ENCODE measurements at regions not wholly inside any gene's neighbourhood (a gene's known extent, or its start where the extent isn't known, plus 50 kb on each side); places are given as distances from the start of the nearest gene placed in this dataset.

- Histone ChIP-seq H3K4me3 (no peak overlapping the region), H3K9me3 (no peaks in the 10 kb centered on the region), H3K27me3 (no peaks in the 10 kb centered on the region), H3K4me1 (peaks cover 0 to 9% (median 4%) of the 10 kb centered on the region in 3 donors), H3K27ac (no peak overlapping the region), H3K36me3 (no peaks in the 10 kb centered on the region)
- intact Hi-C loops (cut with DNase I) = no loop called here
- DNase-seq (no peak), ATAC-seq (no peak), FAIRE-seq (no peak)
- TF ChIP-seq CTCF (IDR thresholded peaks at IDR 0.05) = no peak
- 93 to 94% methylated on average over 3 of the region's 3 CpGs for WGBS, 2 donors
These were observed 183.6 kb upstream of the CCND2 start for GRCh38 chr12:4089956-4090355.

- FAIRE-seq (no peak), DNase-seq (no peak), ATAC-seq (no peak)
- no peak for TF ChIP-seq CTCF (IDR thresholded peaks at IDR 0.05)
- Histone ChIP-seq H3K27me3 (no peaks in the 10 kb centered on the region), H3K4me3 (no peak overlapping the region), H3K36me3 (no peaks in the 10 kb centered on the region), H3K4me1 (peaks cover 0 to 9% (median 4%) of the 10 kb centered on the region in 3 donors), H3K27ac (no peak overlapping the region), H3K9me3 (no peaks in the 10 kb centered on the region)
- intact Hi-C loops (cut with DNase I) = no loop called here
- 90 to 97% methylated on average over 5 of the region's 5 CpGs for WGBS, 2 donors
These were observed 184.4 kb upstream of the CCND2 start for GRCh38 chr12:4089121-4089606.

GRCh38 chr12:4088451-4088850 is 185.1 kb upstream of the CCND2 start:
- no peak for ATAC-seq
- no peaks in the 10 kb centered on the region for H3K9me3 ChIP-seq
- no peak for DNase-seq
- intact Hi-C loops (cut with DNase I) = no loop called here
- WGBS, 2 donors = 94 to 95% methylated on average over 9 of the region's 9 CpGs
- H3K27ac ChIP-seq = no peak overlapping the region
- H3K27me3 ChIP-seq = no peaks in the 10 kb centered on the region
- FAIRE-seq = no peak
- H3K4me1 ChIP-seq = peaks cover 0 to 6% (median 1%) of the 10 kb centered on the region in 3 donors
- no peak for TF ChIP-seq CTCF (IDR thresholded peaks at IDR 0.05)
- no peaks in the 10 kb centered on the region for H3K36me3 ChIP-seq
- no peak overlapping the region for H3K4me3 ChIP-seq

GRCh38 chr12:4086481-4086880 is 187.1 kb upstream of the CCND2 start:
- Histone ChIP-seq H3K9me3 (no peaks in the 10 kb centered on the region), H3K36me3 (no peaks in the 10 kb centered on the region), H3K27ac (no peak overlapping the region), H3K4me3 (no peak overlapping the region), H3K4me1 (no peaks in the 10 kb centered on the region), H3K27me3 (no peaks in the 10 kb centered on the region)
- FAIRE-seq (no peak), DNase-seq (no peak), ATAC-seq (no peak)
- WGBS, 2 donors = 71 to 86% methylated on average over 1 of the region's 1 CpG
- intact Hi-C loops (cut with DNase I) = no loop called here
- TF ChIP-seq CTCF (IDR thresholded peaks at IDR 0.05) = no peak

- no peak for ATAC-seq
- H3K4me1 ChIP-seq = no peaks in the 10 kb centered on the region
- TF ChIP-seq CTCF (IDR thresholded peaks at IDR 0.05) = no peak
- 84 to 87% methylated on average over 8 of the region's 8 CpGs for WGBS, 2 donors
- no peaks in the 10 kb centered on the region for H3K36me3 ChIP-seq
- DNase-seq = no peak
- no peak overlapping the region for H3K4me3 ChIP-seq
- H3K27me3 ChIP-seq = no peaks in the 10 kb centered on the region
- no peak for FAIRE-seq
- H3K27ac ChIP-seq = no peak overlapping the region
- H3K9me3 ChIP-seq = no peaks in the 10 kb centered on the region
- intact Hi-C loops (cut with DNase I) = no loop called here
These were observed 189.0 kb upstream of the CCND2 start for GRCh38 chr12:4084573-4084972.

Data from pancreas (tissue), 10 donors.